ENCODE measurements at regions not wholly inside any gene's neighbourhood (a gene's known extent, or its start where the extent isn't known, plus 50 kb on each side); places are given as distances from the start of the nearest gene placed in this dataset.

- no peak for TF ChIP-seq EZH2 (IDR thresholded peaks at IDR 0.05; ENCODE audit: low read depth, unreplicated experiment)
- TF ChIP-seq ZNF331 (CRISPR knock-in tag; IDR thresholded peaks at IDR 0.05; ENCODE audit: low read depth): no peak
- no peak for TF ChIP-seq CTCF (conservative IDR thresholded peaks at IDR 0.05; ENCODE audit: low read depth in 2 of 2)
- no peak for TF ChIP-seq JUNB (IDR thresholded peaks at IDR 0.05; ENCODE audit: unreplicated experiment)
- no peak for TF ChIP-seq STAT1 (IDR thresholded peaks at IDR 0.05; ENCODE audit: unreplicated experiment)
- TF ChIP-seq ETS1 (IDR thresholded peaks at IDR 0.05): no peak
Measured at GRCh38 chr5:145510324-145510723, 324.8 kb downstream of the PRELID2 start (continued).

- Mint-ChIP-seq H3K4me1 (0 out of 3 replicates have a peak, but pooled peaks cover 3% of the 10 kb centered on the region), H3K36me3 (ENCODE audit: low read depth) (no peaks in the 10 kb centered on the region), H3K9me3 (no peaks in the 10 kb centered on the region; the same call in 1 of the 3 replicates), H3K27me3 (ENCODE audit: insufficient read depth, low read depth, poor library complexity) (peaks cover 3% of the 10 kb centered on the region), H3K27ac (no peak overlapping the region), H3K4me3 (no peak overlapping the region)
- Histone ChIP-seq H3F3A (replicated peaks; ENCODE audit: low read depth) (no peaks in the 10 kb centered on the region), H3K9me2 (ENCODE audit: insufficient read depth) (peaks cover 8% of the 10 kb centered on the region; the same call in 1 of the 2 replicates), H3K27ac (ENCODE audit: low read depth) (no peak overlapping the region), H3K4me1 (ENCODE audit: insufficient read depth) (no peaks in the 10 kb centered on the region), H3K36me3 (ENCODE audit: insufficient read depth) (no peaks in the 10 kb centered on the region), H2AFZ (no peak overlapping the region), H3K4me3 (no peak overlapping the region), H3K79me2 (replicated peaks; ENCODE audit: insufficient read depth) (no peaks in the 10 kb centered on the region), H3K27me3 (ENCODE audit: insufficient read depth) (no peaks in the 10 kb centered on the region), H3K4me2 (no peak overlapping the region), H4K20me1 (replicated peaks; ENCODE audit: insufficient read depth) (no peaks in the 10 kb centered on the region)
- no peak for ATAC-seq
- no peak for DNase-seq (ENCODE audit: low spot score)
- TF ChIP-seq STAT1 (IDR thresholded peaks at IDR 0.05; ENCODE audit: unreplicated experiment): no peak
- TF ChIP-seq CTCF (conservative IDR thresholded peaks at IDR 0.05; ENCODE audit: low read depth in 2 of 2): no peak
- no peak for TF ChIP-seq POLR2AphosphoS5 (IDR thresholded peaks at IDR 0.05; ENCODE audit: low read depth)
- TF ChIP-seq REST (IDR thresholded peaks at IDR 0.05; ENCODE audit: unreplicated experiment): no peak
- no peak for TF ChIP-seq EZH2phosphoT487 (IDR thresholded peaks at IDR 0.05; ENCODE audit: unreplicated experiment)
- TF ChIP-seq NANOG (IDR thresholded peaks at IDR 0.05; ENCODE audit: borderline replicate concordance): no peak
- no peak for TF ChIP-seq ETS1 (IDR thresholded peaks at IDR 0.05)
- no peak for TF ChIP-seq ZNF114 (CRISPR knock-in tag; IDR thresholded peaks at IDR 0.05)
- no peak for TF ChIP-seq EZH2 (IDR thresholded peaks at IDR 0.05; ENCODE audit: low read depth, unreplicated experiment)
- TF ChIP-seq ZNF331 (CRISPR knock-in tag; IDR thresholded peaks at IDR 0.05; ENCODE audit: low read depth): no peak
- TF ChIP-seq CREB1 (CRISPR knock-in tag; IDR thresholded peaks at IDR 0.05; ENCODE audit: low read depth): no peak
Measured at GRCh38 chr5:145509336-145510136, 325.6 kb downstream of the PRELID2 start.

Measured in GM23338 (cell line).